ENCODE measurements at regions not wholly inside any gene's neighbourhood (a gene's known extent, or its start where the extent isn't known, plus 50 kb on each side); places are given as distances from the start of the nearest gene placed in this dataset.

GRCh38 chr2:2503864-2504418, 172.9 kb upstream of the MYT1L start:
- Mint-ChIP-seq H3K36me3 (ENCODE audit: low read depth) (peaks cover 5% of the 10 kb centered on the region), H3K27me3 (ENCODE audit: insufficient read depth) (no peaks in the 10 kb centered on the region), H3K27ac (no peak overlapping the region), H3K4me3 (no peak overlapping the region), H3K4me1 (no peaks in the 10 kb centered on the region), H3K9me3 (peaks cover 20% of the 10 kb centered on the region)
- Histone ChIP-seq H3K4me1 (ENCODE audit: control insufficient read depth, insufficient read depth, low read length) (no peaks in the 10 kb centered on the region), H3K9me3 (ENCODE audit: control insufficient read depth, low read length) (peaks cover 9% of the 10 kb centered on the region), H3K9ac (ENCODE audit: extremely low read depth, low read length, poor library complexity, severe bottlenecking) (no peak overlapping the region), H3K27ac (ENCODE audit: low read depth, low read length) (no peak overlapping the region), H3K27me3 (ENCODE audit: control insufficient read depth, insufficient read depth, low read length, poor library complexity, severe bottlenecking) (no peaks in the 10 kb centered on the region), H3K4me3 (ENCODE audit: low read length) (no peak overlapping the region), H3K36me3 (ENCODE audit: control insufficient read depth, insufficient read depth, low read length) (no peaks in the 10 kb centered on the region)
- no peak for DNase-seq
- 85 to 89% methylated on average over 4 to 6 of the region's 6 CpGs for WGBS, 2 experiments (ENCODE audit: insufficient coverage in 1 of 2, insufficient read length in 1 of 2)
- no peak for TF ChIP-seq CTCF (conservative IDR thresholded peaks at IDR 0.05)

GRCh38 chr2:2502201-2502549, 171.1 kb upstream of the MYT1L start:
- Mint-ChIP-seq H3K4me3 (no peak overlapping the region), H3K27me3 (ENCODE audit: insufficient read depth) (no peaks in the 10 kb centered on the region), H3K27ac (no peak overlapping the region), H3K36me3 (ENCODE audit: low read depth) (peaks cover 5% of the 10 kb centered on the region), H3K9me3 (peaks cover 20% of the 10 kb centered on the region), H3K4me1 (no peaks in the 10 kb centered on the region)
- Histone ChIP-seq H3K27ac (ENCODE audit: low read depth, low read length) (no peak overlapping the region), H3K9ac (ENCODE audit: extremely low read depth, low read length, poor library complexity, severe bottlenecking) (no peak overlapping the region), H3K36me3 (ENCODE audit: control insufficient read depth, insufficient read depth, low read length) (no peaks in the 10 kb centered on the region), H3K4me1 (ENCODE audit: control insufficient read depth, insufficient read depth, low read length) (no peaks in the 10 kb centered on the region), H3K9me3 (ENCODE audit: control insufficient read depth, low read length) (peaks cover 9% of the 10 kb centered on the region), H3K27me3 (ENCODE audit: control insufficient read depth, insufficient read depth, low read length, poor library complexity, severe bottlenecking) (no peaks in the 10 kb centered on the region), H3K4me3 (ENCODE audit: low read length) (no peak overlapping the region)
- no peak for DNase-seq
- WGBS, 2 experiments (ENCODE audit: insufficient coverage in 1 of 2, insufficient read length in 1 of 2), result 92 to 100% methylated on average over 1 to 4 of the region's 4 CpGs
- TF ChIP-seq CTCF (conservative IDR thresholded peaks at IDR 0.05), result no peak

- no peak for DNase-seq
- 93 to 98% methylated on average over 9 of the region's 9 CpGs for WGBS, 2 experiments (ENCODE audit: insufficient coverage in 1 of 2, insufficient read length in 1 of 2)
- Histone ChIP-seq H3K27me3 (ENCODE audit: control insufficient read depth, insufficient read depth, low read length, poor library complexity, severe bottlenecking) (no peaks in the 10 kb centered on the region), H3K36me3 (ENCODE audit: control insufficient read depth, insufficient read depth, low read length) (no peaks in the 10 kb centered on the region), H3K4me1 (ENCODE audit: control insufficient read depth, insufficient read depth, low read length) (no peaks in the 10 kb centered on the region), H3K9ac (ENCODE audit: extremely low read depth, low read length, poor library complexity, severe bottlenecking) (no peak overlapping the region), H3K27ac (ENCODE audit: low read depth, low read length) (no peak overlapping the region), H3K9me3 (ENCODE audit: control insufficient read depth, low read length) (peaks cover 9% of the 10 kb centered on the region), H3K4me3 (ENCODE audit: low read length) (no peak overlapping the region)
- H3K27me3 Mint-ChIP-seq (ENCODE audit: insufficient read depth), result no peaks in the 10 kb centered on the region
- H3K27ac Mint-ChIP-seq, result no peak overlapping the region
- no peak for TF ChIP-seq CTCF (conservative IDR thresholded peaks at IDR 0.05)
- no peaks in the 10 kb centered on the region for H3K4me1 Mint-ChIP-seq
- no peak overlapping the region for H3K4me3 Mint-ChIP-seq
- H3K36me3 Mint-ChIP-seq (ENCODE audit: low read depth), result peaks cover 5% of the 10 kb centered on the region
- peaks cover 15% of the 10 kb centered on the region for H3K9me3 Mint-ChIP-seq
Measured at GRCh38 chr2:2501454-2502200, 170.6 kb upstream of the MYT1L start.
